Inflammatory macrophage treated with lipopolysaccharide for 1 hour (primary cell): ENCODE measurements at regions not wholly inside any gene's neighbourhood (a gene's known extent, or its start where the extent isn't known, plus 50 kb on each side); places are given as distances from the start of the nearest gene placed in this dataset.
"Not testable (repeated sequence)": the region's sequence is repeated elsewhere in the genome, so short reads cannot be mapped to it uniquely, and the experiment has no call there.

Experiments used
- DNase-seq, 2 donors: peaks; one replicate each; pipeline ENCODE4 v3.0.0-alpha.2; 2020 to 2022

GRCh38 chrX:1006156-1006730, 206.2 kb downstream of the CRLF2 start:
- no peak for DNase-seq

DNA sequence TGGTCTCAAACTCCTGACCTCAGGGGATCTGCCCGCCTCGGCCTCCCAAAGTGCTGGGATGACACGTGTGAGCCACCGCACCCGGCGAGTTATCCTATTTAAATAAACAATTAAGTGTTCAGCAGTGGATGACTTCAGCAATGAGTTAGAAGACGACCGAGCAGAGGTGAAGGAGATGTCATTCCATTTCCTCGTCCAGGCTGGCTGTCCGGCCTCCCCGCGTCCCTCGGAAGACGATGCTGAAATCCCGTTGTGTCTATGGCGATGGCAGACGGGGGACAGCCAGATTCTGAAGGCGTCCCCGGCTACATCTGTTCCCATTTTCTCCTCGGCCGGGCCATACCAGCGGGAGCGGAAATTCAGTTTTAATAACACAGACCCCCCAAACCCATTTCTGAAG, 209.8 kb downstream of the CRLF2 start:
- no peak for DNase-seq

- no peak for DNase-seq
These were observed 214.8 kb downstream of the CRLF2 start for GRCh38 chrX:997631-998137.

DNA sequence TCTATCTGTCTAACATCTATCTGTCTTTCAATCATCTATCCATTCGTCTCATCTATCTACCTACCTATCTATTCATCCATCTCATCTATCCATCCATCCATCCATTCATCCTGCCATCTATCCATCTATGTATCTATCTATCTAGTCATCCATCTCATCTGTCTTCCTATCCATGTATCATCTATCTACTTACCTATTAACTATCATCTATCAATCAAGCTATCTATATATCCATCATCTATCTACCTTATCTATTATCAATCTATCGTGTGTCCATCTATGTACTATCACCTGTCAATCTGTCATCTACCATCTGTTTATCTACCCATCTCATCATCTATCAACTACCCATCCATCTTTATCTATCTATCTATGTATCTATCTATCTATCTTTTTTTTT, 217.7 kb downstream of the CRLF2 start:
- DNase-seq: no peak

DNA sequence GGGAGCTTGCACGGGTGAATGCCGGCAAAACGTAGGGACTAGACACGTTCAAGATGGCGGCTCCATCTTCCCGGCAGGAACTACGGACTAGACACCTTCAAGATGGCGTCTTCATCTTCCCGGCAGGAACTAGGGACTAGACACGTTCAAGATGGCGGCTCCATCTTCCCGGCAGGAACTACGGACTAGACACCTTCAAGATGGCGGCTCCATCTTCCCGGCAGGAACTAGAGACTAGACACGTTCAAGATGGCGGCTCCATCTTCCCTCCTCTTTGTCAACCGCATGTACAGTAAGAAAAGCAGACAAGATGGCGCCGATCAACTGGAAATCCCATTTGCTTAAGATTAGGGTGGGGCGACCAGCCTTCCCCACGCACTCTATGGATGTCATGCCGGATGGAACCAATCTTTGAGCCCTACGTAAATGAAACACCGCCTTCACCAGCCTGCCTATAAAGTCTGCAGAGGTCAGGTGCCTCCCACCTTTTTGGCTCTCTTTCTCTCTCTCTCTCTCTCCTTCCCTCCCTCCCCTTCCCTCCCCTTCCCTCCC, 222.4 kb downstream of the CRLF2 start:
- peak; percentile 75 to 94 for DNase-seq

GRCh38 chrX:988530-988929, 223.9 kb downstream of the CRLF2 start:
- not testable (repeated sequence) for DNase-seq

GRCh38 chrX:981791-982626, 230.4 kb downstream of the CRLF2 start:
- no peak for DNase-seq

GRCh38 chrX:980587-981235, 231.7 kb downstream of the CRLF2 start:
- no peak for DNase-seq

GRCh38 chrX:979127-979526, 233.3 kb downstream of the CRLF2 start:
- DNase-seq: not testable (repeated sequence)

GRCh38 chrX:973010-973632, 239.3 kb downstream of the CRLF2 start:
- DNase-seq: no peak

GRCh38 chrX:968148-968965, 244.1 kb downstream of the CRLF2 start:
- no peak for DNase-seq

DNA sequence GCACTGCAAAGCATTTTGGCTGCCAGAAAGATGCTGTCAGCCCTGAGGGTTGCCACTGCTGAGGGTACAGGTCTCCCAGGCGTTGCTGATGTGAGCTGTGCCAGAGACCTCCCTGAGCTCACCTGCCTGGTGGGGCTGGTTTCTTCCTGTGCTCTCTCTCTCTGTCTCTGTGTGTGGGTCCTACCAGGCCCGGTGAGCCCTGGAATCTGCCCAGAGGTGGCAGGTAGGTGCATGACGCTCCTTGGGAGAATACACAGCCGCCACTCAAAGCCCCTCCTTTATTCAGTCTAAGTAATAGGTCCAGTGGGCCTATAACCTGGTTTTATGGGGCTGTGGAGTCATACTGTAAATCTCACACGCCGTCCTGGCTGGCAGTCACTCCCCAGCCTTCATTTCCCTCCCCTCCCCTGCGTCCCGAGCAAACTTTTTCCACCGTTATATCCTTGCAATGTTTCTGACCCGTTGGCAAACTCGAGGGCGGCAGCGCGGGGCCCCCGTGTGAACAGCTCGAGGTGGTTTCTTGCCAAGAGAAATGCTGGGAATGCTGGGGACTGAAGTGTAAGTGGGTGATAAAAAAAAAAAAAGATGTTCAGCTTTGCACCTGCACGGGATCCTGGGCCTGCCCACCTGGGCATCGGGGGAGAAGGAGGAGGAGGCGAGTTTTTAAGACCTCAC, 245.9 kb downstream of the CRLF2 start:
- no peak for DNase-seq

DNA sequence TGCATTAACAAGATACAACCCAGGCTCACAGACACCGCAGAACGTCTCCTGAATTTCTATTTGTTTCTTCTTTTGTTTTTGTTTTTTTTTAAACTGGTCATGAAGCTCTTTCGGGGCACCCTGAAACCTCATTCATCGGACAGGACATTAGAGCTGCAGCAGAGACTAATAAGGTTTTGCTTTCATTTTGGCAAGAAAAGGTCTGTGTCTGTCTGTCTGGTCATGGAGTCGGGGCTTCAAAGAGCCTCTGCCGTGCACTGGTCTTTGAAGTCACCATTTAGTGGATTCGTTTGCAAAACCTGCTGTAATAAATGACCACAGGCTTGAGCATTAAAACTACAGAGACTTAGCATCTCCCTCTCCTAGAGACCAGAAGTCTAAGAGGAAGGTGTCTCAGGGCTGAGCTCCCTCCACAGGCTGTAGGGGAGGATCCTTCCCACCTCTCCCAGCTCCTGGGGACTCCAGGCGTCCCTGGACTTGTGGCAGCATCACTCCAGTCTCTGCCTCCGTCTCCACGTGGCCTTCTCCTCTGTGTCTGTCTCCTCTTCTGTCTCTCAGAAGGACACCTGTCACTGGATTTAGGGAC, 247.5 kb downstream of the CRLF2 start:
- no peak for DNase-seq

DNA sequence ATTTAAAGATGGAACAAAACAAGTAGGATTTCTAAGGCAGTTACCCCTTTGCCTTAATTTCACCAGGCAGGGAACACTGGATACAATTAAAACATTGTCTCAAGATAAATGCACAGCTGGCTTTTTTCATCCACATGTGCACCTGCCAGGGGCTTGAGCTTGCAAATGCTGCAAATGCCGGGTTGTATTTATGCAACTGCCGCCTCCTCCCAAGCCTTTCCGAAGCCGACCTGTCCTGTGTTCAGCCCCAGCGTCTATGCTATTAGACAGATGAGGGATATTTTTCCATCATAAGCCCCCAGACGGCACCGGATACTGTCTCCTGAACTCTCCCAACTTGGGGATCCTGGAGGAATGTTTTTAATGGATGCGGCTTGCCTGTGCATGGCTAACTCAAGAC, 251.6 kb downstream of the CRLF2 start:
- DNase-seq: no peak

DNA sequence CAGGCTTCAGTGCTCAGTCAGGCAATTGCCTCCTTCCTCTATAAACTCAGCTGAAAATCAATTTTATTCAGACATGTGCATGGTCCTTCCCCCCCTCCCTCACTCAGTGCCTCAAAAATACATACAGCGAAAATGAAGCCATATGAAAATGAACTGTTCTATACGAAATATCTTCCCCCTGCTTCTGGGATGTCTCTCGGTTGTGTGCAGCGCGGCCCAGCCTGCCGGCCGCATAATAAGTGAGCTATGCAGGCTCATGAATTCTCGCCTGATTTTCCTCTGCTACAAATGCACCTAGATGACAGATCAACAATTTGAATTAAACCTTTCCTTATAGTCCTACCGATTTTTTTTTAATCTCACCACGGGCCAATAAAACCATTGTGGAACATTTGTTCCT, 252.9 kb downstream of the CRLF2 start:
- DNase-seq: no peak

- not testable (repeated sequence) for DNase-seq
These were observed 257.2 kb downstream of the CRLF2 start for GRCh38 chrX:955168-955781.

- DNase-seq: no peak
These were observed 258.5 kb downstream of the CRLF2 start for GRCh38 chrX:953879-954482.

GRCh38 chrX:952816-953215, 259.6 kb downstream of the CRLF2 start:
- no peak for DNase-seq

- not testable (repeated sequence) for DNase-seq
These were observed 265.2 kb downstream of the CRLF2 start for GRCh38 chrX:947262-947661.

DNA sequence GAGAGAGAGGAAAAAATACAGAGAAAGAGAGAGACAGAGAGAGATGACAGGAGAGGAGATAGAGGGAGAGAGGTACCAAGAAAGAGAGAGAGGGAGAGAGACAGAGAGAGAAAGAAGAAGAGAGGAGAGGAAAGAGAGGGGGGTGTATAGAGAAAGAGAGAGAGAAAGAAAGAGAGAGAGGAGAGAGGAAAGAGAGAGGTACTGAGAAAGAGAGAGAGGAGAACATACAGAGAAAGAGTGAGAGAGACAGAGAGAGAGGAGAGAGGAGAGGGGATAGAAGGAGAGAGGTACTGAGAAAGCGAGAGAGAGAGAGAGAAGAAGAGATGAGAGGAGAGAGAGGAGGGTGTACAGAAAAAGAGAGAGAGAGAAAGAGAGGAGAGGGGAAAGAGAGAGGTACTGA, 269.4 kb downstream of the CRLF2 start:
- DNase-seq: no peak
